Neuronal stem cell (in vitro differentiated cells): ENCODE measurements at regions not wholly inside any gene's neighbourhood (a gene's known extent, or its start where the extent isn't known, plus 50 kb on each side); places are given as distances from the start of the nearest gene placed in this dataset.
A peak's percentile ranks its signal among the peaks of the same experiment; 100 is the strongest.

Experiments used
- DNase-seq: peaks from one replicate; pipeline ENCODE4 v3.0.0-alpha.2; 2013; ENCODE audit warnings: low spot score
- H2AFZ ChIP-seq: one replicate; pipeline ENCODE4 v1.6.1; 2013; ENCODE audit warnings: mild to moderate bottlenecking, low read length, inconsistent platforms
- H2AK5ac ChIP-seq: 2 replicates; pipeline ENCODE4 v1.6.1; 2013; ENCODE audit warnings: low read depth, mild to moderate bottlenecking, inconsistent platforms, low read length, moderate library complexity, mixed read lengths
- H2BK120ac ChIP-seq: 2 replicates; pipeline ENCODE4 v1.6.1; 2013; ENCODE audit warnings: low read depth, mild to moderate bottlenecking, inconsistent platforms, low read length, moderate library complexity, mixed read lengths
- H2BK12ac ChIP-seq: one replicate; pipeline ENCODE4 v1.6.1; 2013; ENCODE audit warnings: low read length, inconsistent platforms
- H2BK15ac ChIP-seq: 2 replicates; pipeline ENCODE4 v1.6.1; 2013; ENCODE audit warnings: mild to moderate bottlenecking, low read length, inconsistent platforms, mixed read lengths
- H2BK5ac ChIP-seq: one replicate; pipeline ENCODE4 v1.6.1; 2013; ENCODE audit warnings: inconsistent platforms, mild to moderate bottlenecking, low read length, moderate library complexity
- H3K14ac ChIP-seq: one replicate; pipeline ENCODE4 v1.6.1; 2013; ENCODE audit warnings: low read length, inconsistent platforms
- H3K18ac ChIP-seq: 2 replicates; pipeline ENCODE4 v1.6.1; 2013; ENCODE audit warnings: low read length, inconsistent platforms
- H3K23ac ChIP-seq: 2 replicates; pipeline ENCODE4 v1.6.1; 2013; ENCODE audit warnings: low read depth, mild to moderate bottlenecking, mixed read lengths, low read length, inconsistent platforms; ENCODE audit not compliant: poor library complexity
- H3K27ac ChIP-seq: replicated peaks from 3 replicates; pipeline ENCODE4 v1.5.1; 2013; ENCODE audit warnings: low read length, inconsistent platforms
- H3K27me3 ChIP-seq, 3 experiments: 2 replicates each; pipeline ENCODE4 v1.6.1; 2013; ENCODE audit warnings: low read length in 3 of 3, mild to moderate bottlenecking in 2 of 3, inconsistent platforms in 1 of 3, low read depth in 1 of 3, mixed read lengths in 1 of 3, moderate library complexity in 1 of 3; ENCODE audit not compliant: control insufficient read depth in 3 of 3, insufficient read depth in 3 of 3
- H3K36me3 ChIP-seq, 2 donors: replicated peaks in 1 of 2; 2 replicates each; pipeline ENCODE4 v1.6.1; 2013; ENCODE audit warnings: low read length in 2 of 2; ENCODE audit not compliant: control insufficient read depth in 2 of 2, insufficient read depth in 2 of 2
- H3K4ac ChIP-seq: 2 replicates; pipeline ENCODE4 v1.6.1; 2013; ENCODE audit warnings: inconsistent platforms, mild to moderate bottlenecking, low read length, moderate library complexity
- H3K4me1 ChIP-seq, 2 donors: 1 replicate in 1 of 2; 2 replicates in 1 of 2; pipeline ENCODE4 v1.6.1; 2013; ENCODE audit warnings: low read length in 2 of 2, low read depth in 1 of 2; ENCODE audit not compliant: control insufficient read depth in 2 of 2, insufficient read depth in 1 of 2
- H3K4me2 ChIP-seq: one replicate; pipeline ENCODE4 v1.6.1; 2013; ENCODE audit warnings: mild to moderate bottlenecking, low read length, inconsistent platforms; ENCODE audit not compliant: insufficient read depth, poor library complexity, severe bottlenecking
- H3K4me3 ChIP-seq, 2 donors: 2 replicates each; pipeline ENCODE4 v1.5.1; 2013; ENCODE audit warnings: low read length in 2 of 2, mild to moderate bottlenecking in 2 of 2, inconsistent platforms in 1 of 2, moderate library complexity in 1 of 2
- H3K79me1 ChIP-seq: one replicate; pipeline ENCODE4 v1.6.1; 2013; ENCODE audit warnings: low read depth, mild to moderate bottlenecking, inconsistent platforms, low read length, moderate library complexity
- H3K9ac ChIP-seq: one replicate; pipeline ENCODE4 v1.6.1; 2013; ENCODE audit warnings: mild to moderate bottlenecking, low read depth, low read length, inconsistent platforms; ENCODE audit not compliant: poor library complexity
- H3K9me3 ChIP-seq, 2 donors: replicated peaks in 1 of 2; 2 replicates each; pipeline versions ENCODE3 to v1.6.1; 2013; ENCODE audit warnings: low read length in 2 of 2, mild to moderate bottlenecking in 2 of 2, inconsistent platforms in 1 of 2, low read depth in 1 of 2, mixed read lengths in 1 of 2, moderate library complexity in 1 of 2; ENCODE audit not compliant: control insufficient read depth in 2 of 2, insufficient read depth in 1 of 2
- H4K8ac ChIP-seq: one replicate; pipeline ENCODE4 v1.6.1; 2013; ENCODE audit warnings: low read depth, mild to moderate bottlenecking, inconsistent platforms, low read length, moderate library complexity
- H4K91ac ChIP-seq: one replicate; pipeline ENCODE4 v1.6.1; 2013; ENCODE audit warnings: low read length, low read depth, mild to moderate bottlenecking, inconsistent platforms; ENCODE audit not compliant: poor library complexity
- WGBS, 2 donors: extraction: QIAGEN DNeasy Blood & Tissue Kit; methylation state at CpG; one replicate each; pipeline ENCODE4 v1.1.7; 2013; ENCODE audit warnings: missing lambda C conversion rate in 2 of 2, mixed read lengths in 1 of 2; ENCODE audit not compliant: insufficient read length in 2 of 2, insufficient replicate concordance in 1 of 2; ENCODE audit errors: extremely low coverage in 2 of 2; 5-methylcytosine and 5-hydroxymethylcytosine counted together

GRCh38 chr9:113795811-113796392, 80.2 kb upstream of the ZNF618 start:
- no peak overlapping the region for H3K4ac ChIP-seq
- no peak overlapping the region for H3K4me3 ChIP-seq
- no peak overlapping the region for H2BK15ac ChIP-seq
- no peak overlapping the region for H2BK12ac ChIP-seq
- no peak overlapping the region for H3K9ac ChIP-seq
- no peak overlapping the region for H2BK120ac ChIP-seq
- H2AFZ ChIP-seq = no peak overlapping the region
- H2BK5ac ChIP-seq = no peak overlapping the region
- no peak for DNase-seq
- H3K27ac ChIP-seq = no peak overlapping the region
- no peaks in the 10 kb centered on the region for H3K4me1 ChIP-seq
- H3K79me1 ChIP-seq = no peaks in the 10 kb centered on the region
- H4K8ac ChIP-seq = no peak overlapping the region
- no peak overlapping the region for H4K91ac ChIP-seq
- peaks cover 0 to 3% (median 0%) of the 10 kb centered on the region in 3 experiments for H3K27me3 ChIP-seq
- no CpG with 5 or more reads among the region's 2 CpGs for WGBS, 2 donors
- no peak overlapping the region for H3K23ac ChIP-seq
- H3K4me2 ChIP-seq = no peak overlapping the region
- H3K36me3 ChIP-seq = no peaks in the 10 kb centered on the region
- H3K14ac ChIP-seq = no peak overlapping the region
- peaks cover 0 to 2% of the 10 kb centered on the region in 2 donors for H3K9me3 ChIP-seq
- H2AK5ac ChIP-seq = no peak overlapping the region
- H3K18ac ChIP-seq = no peak overlapping the region

DNA sequence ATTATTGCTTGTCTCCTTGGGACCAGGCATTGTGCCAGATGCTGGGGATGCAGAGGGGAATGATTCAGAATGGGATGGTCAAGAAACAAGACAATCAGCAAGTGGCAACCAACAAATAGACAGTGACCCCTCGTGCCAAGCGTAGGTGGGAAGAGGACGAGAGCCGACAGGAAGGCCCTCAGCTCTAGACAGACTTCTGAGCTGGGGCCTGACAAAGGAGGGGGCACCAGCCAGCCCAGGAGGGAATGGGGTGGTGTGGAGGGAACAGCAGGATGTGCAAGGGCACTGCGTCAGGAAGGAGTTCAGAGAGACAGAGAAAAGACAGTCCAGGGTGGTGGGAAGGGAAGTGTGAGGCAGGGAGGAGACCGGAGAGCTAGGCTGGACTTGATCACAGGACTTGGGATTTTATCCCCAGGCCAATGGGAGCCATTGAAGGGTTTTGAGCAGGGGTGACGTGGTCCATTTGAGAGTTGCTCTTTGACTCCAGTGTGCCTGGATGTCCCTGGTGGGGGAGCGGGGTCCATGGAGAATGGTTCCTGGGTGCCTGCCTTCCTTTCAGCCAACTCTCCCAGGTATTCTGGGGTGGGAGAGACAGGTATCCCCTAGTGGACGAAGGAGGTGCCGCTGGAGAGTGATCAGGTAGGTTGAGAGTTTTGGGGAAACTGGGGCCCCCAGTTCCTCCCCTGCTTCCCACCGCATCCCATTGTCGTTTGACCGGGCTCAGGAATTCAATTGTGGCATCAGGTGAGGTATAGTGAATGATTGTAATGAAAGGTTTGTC, 79.3 kb upstream of the ZNF618 start:
- Histone ChIP-seq H3K27ac (no peak overlapping the region), H3K4me1 (peaks cover 0 to 1% of the 10 kb centered on the region in 2 donors), H3K4me3 (no peak overlapping the region), H4K91ac (no peak overlapping the region), H3K79me1 (no peaks in the 10 kb centered on the region), H2BK120ac (peak overlapping the region; percentile 2), H2BK5ac (no peak overlapping the region), H3K23ac (peak overlapping the region; percentile 35), H3K9me3 (no peaks in the 10 kb centered on the region), H3K4ac (no peak overlapping the region), H3K4me2 (no peak overlapping the region), H2BK12ac (no peak overlapping the region), H3K14ac (peak overlapping the region; percentile 59), H2AFZ (no peak overlapping the region), H2BK15ac (no peak overlapping the region), H3K27me3 (peaks cover 0 to 3% (median 0%) of the 10 kb centered on the region in 3 experiments), H4K8ac (no peak overlapping the region), H3K18ac (peak overlapping the region; percentile 78), H2AK5ac (no peak overlapping the region), H3K9ac (no peak overlapping the region), H3K36me3 (no peaks in the 10 kb centered on the region)
- WGBS, 2 donors = no CpG with 5 or more reads among the region's 13 CpGs
- DNase-seq = no peak

- Histone ChIP-seq H2BK5ac (no peak overlapping the region), H4K8ac (no peak overlapping the region), H4K91ac (no peak overlapping the region), H3K27me3 (peaks cover 0 to 3% (median 0%) of the 10 kb centered on the region in 3 experiments), H3K23ac (no peak overlapping the region), H3K36me3 (no peaks in the 10 kb centered on the region), H2BK120ac (no peak overlapping the region), H3K4me3 (no peak overlapping the region), H3K14ac (no peak overlapping the region), H3K9me3 (no peaks in the 10 kb centered on the region), H2AK5ac (no peak overlapping the region), H3K27ac (no peak overlapping the region), H2BK12ac (no peak overlapping the region), H3K4me1 (peaks cover 0 to 1% of the 10 kb centered on the region in 2 donors), H2AFZ (no peak overlapping the region), H3K18ac (no peak overlapping the region), H3K4me2 (no peak overlapping the region), H3K4ac (no peak overlapping the region), H2BK15ac (no peak overlapping the region), H3K79me1 (no peaks in the 10 kb centered on the region), H3K9ac (no peak overlapping the region)
- no CpG with 5 or more reads among the region's 13 CpGs for WGBS, 2 donors
- no peak for DNase-seq
These were observed 77.8 kb upstream of the ZNF618 start for GRCh38 chr9:113798062-113799030.
